ENCODE measurements at regions not wholly inside any gene's neighbourhood (a gene's known extent, or its start where the extent isn't known, plus 50 kb on each side); places are given as distances from the start of the nearest gene placed in this dataset.

DNA sequence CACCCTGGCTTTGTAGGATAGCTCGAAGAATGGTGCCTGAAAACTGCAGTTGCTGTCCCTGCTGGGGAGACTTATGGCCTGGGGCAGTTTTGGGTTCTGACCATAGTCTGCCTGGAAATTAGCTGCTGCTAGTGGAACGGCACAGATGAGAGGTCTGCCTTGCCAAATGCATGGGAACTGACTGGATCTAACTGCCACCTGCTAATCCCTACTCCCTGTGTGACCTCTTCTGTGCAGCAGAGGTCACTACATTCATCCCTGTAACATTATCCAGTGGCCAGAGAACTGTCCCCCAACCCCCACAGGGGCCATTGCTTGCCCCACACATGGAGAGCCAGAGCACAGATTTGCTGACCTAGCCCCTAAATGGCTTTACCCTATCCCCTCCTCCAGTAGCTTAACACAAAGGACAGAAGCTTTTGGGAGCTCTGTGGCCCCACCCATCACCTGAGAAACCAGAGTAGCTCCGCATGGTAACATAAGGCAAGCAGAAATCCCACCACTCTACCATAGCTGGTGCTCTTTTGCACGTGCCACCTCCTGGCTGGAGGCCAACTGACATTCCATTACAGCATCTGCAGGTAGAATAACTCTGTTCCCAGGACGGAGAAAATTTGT is 840.0 kb downstream of the EPHA3 start:
- H3K36me3 ChIP-seq (ENCODE audit: insufficient read depth, low read length): no peaks in the 10 kb centered on the region
- H3K4me1 ChIP-seq (ENCODE audit: insufficient read depth, low read length): no peaks in the 10 kb centered on the region
- H3K4me3 Mint-ChIP-seq: no peak overlapping the region
- ChIA-PET POLR2A (no interaction called here), CTCF (no interaction called here)
- peaks cover 8% of the 10 kb centered on the region for H3K9me3 Mint-ChIP-seq
- DNase-seq (no peak), ATAC-seq (ENCODE audit: poor library complexity) (no peak)
- H3K27me3 Mint-ChIP-seq: no peaks in the 10 kb centered on the region
- TF ChIP-seq, protein P1, sequence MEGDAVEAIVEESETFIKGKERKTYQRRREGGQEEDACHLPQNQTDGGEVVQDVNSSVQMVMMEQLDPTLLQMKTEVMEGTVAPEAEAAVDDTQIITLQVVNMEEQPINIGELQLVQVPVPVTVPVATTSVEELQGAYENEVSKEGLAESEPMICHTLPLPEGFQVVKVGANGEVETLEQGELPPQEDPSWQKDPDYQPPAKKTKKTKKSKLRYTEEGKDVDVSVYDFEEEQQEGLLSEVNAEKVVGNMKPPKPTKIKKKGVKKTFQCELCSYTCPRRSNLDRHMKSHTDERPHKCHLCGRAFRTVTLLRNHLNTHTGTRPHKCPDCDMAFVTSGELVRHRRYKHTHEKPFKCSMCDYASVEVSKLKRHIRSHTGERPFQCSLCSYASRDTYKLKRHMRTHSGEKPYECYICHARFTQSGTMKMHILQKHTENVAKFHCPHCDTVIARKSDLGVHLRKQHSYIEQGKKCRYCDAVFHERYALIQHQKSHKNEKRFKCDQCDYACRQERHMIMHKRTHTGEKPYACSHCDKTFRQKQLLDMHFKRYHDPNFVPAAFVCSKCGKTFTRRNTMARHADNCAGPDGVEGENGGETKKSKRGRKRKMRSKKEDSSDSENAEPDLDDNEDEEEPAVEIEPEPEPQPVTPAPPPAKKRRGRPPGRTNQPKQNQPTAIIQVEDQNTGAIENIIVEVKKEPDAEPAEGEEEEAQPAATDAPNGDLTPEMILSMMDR (IDR thresholded peaks at IDR 0.05): no peak
- intact Hi-C loops (cut with DNase I, micrococcal nuclease): no loop called here
- no peak overlapping the region for H3K4me3 ChIP-seq (ENCODE audit: low read length)
- H3K27ac ChIP-seq (ENCODE audit: low read depth in 1 of 2, low read length in 2 of 2): no peak overlapping the region
- no peaks in the 10 kb centered on the region for H3K27me3 ChIP-seq (ENCODE audit: control insufficient read depth in 1 of 2, insufficient read depth in 2 of 2, low read length in 2 of 2)
- H3K4me1 Mint-ChIP-seq (ENCODE audit: low read depth): no peaks in the 10 kb centered on the region
- H3K9me3 ChIP-seq (ENCODE audit: control insufficient read depth in 1 of 2, insufficient read depth in 1 of 2, low read length in 2 of 2): peaks cover 0 to 11% of the 10 kb centered on the region in 2 experiments
- no peak overlapping the region for H3K27ac Mint-ChIP-seq
- no peaks in the 10 kb centered on the region for H3K36me3 Mint-ChIP-seq (ENCODE audit: low read depth)

DNA sequence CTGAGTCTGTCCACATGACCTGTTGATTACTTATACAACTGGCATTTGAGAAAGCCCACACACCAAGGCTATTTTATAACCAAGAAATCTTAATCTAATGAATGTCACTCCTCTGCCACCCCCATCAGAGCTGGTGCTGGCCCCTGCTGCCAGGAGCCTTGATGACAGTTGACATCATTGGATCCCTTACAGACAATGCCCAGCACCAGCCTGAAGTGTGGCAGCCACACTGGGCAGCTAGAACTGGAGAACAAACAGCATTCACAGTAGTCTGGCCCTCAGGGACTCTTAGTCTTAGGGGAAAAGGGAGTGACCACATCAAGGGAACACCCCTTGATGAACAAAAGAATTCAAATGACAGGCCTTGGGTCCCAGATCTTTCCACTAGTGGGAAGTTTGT is 840.6 kb downstream of the EPHA3 start:
- intact Hi-C loops (cut with DNase I, micrococcal nuclease): no loop called here
- no peaks in the 10 kb centered on the region for H3K27me3 Mint-ChIP-seq
- no peaks in the 10 kb centered on the region for H3K36me3 Mint-ChIP-seq (ENCODE audit: low read depth)
- Histone ChIP-seq H3K27ac (ENCODE audit: low read depth in 1 of 2, low read length in 2 of 2) (no peak overlapping the region), H3K4me1 (ENCODE audit: insufficient read depth, low read length) (no peaks in the 10 kb centered on the region), H3K27me3 (ENCODE audit: control insufficient read depth in 1 of 2, insufficient read depth in 2 of 2, low read length in 2 of 2) (no peaks in the 10 kb centered on the region), H3K9me3 (ENCODE audit: control insufficient read depth in 1 of 2, insufficient read depth in 1 of 2, low read length in 2 of 2) (peaks cover 0 to 11% of the 10 kb centered on the region in 2 experiments), H3K36me3 (ENCODE audit: insufficient read depth, low read length) (no peaks in the 10 kb centered on the region), H3K4me3 (ENCODE audit: low read length) (no peak overlapping the region)
- DNase-seq (no peak), ATAC-seq (ENCODE audit: poor library complexity) (no peak)
- no peak overlapping the region for H3K4me3 Mint-ChIP-seq
- no peaks in the 10 kb centered on the region for H3K4me1 Mint-ChIP-seq (ENCODE audit: low read depth)
- CTCF ChIA-PET: no interaction called here
- POLR2A ChIA-PET: no interaction called here
- peaks cover 8% of the 10 kb centered on the region for H3K9me3 Mint-ChIP-seq
- TF ChIP-seq, protein P1 (IDR thresholded peaks at IDR 0.05): no peak
- H3K27ac Mint-ChIP-seq: no peak overlapping the region

DNA sequence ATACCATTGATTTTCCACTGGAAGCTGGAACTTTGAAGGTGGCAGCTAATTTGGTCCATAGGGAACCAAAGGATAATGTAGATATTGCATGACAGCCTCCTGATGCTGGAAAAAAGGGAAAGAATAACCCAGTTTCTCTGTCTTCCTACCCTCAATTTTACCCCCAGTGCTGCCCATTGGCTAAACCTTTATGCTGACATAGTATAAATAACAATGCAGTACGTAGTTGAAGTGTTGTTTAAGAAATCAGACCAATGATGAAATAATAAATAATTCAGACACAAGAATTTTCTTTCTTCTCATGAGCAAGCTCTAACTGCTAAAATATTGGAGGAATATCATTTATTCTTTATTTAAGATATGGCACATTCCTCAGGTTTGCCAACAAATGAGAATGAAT is 843.4 kb downstream of the EPHA3 start:
- H3K4me1 Mint-ChIP-seq (ENCODE audit: low read depth): no peaks in the 10 kb centered on the region
- H3K27me3 ChIP-seq (ENCODE audit: control insufficient read depth in 1 of 2, insufficient read depth in 2 of 2, low read length in 2 of 2): no peaks in the 10 kb centered on the region
- POLR2A ChIA-PET: no interaction called here
- DNase-seq (no peak), ATAC-seq (ENCODE audit: poor library complexity) (no peak)
- no peaks in the 10 kb centered on the region for H3K4me1 ChIP-seq (ENCODE audit: insufficient read depth, low read length)
- H3K9me3 Mint-ChIP-seq: peaks cover 8% of the 10 kb centered on the region
- H3K27ac Mint-ChIP-seq: no peak overlapping the region
- no peaks in the 10 kb centered on the region for H3K36me3 ChIP-seq (ENCODE audit: insufficient read depth, low read length)
- no peak overlapping the region for H3K27ac ChIP-seq (ENCODE audit: low read depth in 1 of 2, low read length in 2 of 2)
- H3K4me3 Mint-ChIP-seq: no peak overlapping the region
- no peaks in the 10 kb centered on the region for H3K36me3 Mint-ChIP-seq (ENCODE audit: low read depth)
- intact Hi-C loops (cut with DNase I, micrococcal nuclease): no loop called here
- peaks cover 0 to 11% of the 10 kb centered on the region in 2 experiments for H3K9me3 ChIP-seq (ENCODE audit: control insufficient read depth in 1 of 2, insufficient read depth in 1 of 2, low read length in 2 of 2)
- no peaks in the 10 kb centered on the region for H3K27me3 Mint-ChIP-seq
- CTCF ChIA-PET: no interaction called here
- no peak overlapping the region for H3K4me3 ChIP-seq (ENCODE audit: low read length)
- TF ChIP-seq, protein P1 (IDR thresholded peaks at IDR 0.05): no peak
